SKM-1 (cell line): ENCODE measurements at regions not wholly inside any gene's neighbourhood (a gene's known extent, or its start where the extent isn't known, plus 50 kb on each side); places are given as distances from the start of the nearest gene placed in this dataset.

Experiments used
- DNase-seq: peaks from one replicate; lab custom pipeline; 2025; ENCODE audit not compliant: unreplicated experiment; lab: John Stamatoyannopoulos, UW

DNA sequence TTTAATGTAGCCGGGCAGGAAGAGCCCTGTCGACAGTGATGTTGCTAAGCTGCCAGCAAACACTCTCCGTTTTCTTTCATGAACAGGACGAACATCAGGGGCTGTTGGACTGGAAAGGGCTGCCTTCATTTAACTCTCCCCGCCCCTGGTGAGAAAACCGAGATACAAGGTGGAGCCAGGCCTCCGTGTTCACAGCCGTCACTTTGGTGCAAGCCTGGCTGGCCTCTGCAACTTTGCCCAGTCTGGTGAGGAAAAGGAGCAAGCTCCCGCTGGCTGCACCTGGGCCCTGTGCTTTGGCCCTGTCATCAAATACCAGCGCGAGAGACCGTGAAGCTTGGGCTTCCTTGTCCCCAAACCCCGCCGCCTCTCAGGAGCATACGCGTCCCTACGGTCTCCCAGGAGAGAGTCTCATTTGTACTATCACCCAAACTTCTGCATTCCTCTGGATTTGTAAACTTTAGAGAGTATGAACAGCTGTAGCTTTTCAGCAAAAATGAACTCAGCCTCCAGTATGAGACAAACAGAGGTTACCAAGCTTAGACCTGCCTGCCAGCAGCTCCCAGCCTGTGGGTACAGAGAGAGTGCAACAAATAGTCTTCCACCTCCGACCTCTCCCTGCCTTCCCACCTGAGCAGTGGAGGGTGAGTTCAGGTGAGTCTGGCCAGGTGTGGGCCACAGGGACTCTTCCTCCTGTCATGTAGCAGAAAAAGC, 445.3 kb upstream of the MGMT start:
- no peak for DNase-seq

DNA sequence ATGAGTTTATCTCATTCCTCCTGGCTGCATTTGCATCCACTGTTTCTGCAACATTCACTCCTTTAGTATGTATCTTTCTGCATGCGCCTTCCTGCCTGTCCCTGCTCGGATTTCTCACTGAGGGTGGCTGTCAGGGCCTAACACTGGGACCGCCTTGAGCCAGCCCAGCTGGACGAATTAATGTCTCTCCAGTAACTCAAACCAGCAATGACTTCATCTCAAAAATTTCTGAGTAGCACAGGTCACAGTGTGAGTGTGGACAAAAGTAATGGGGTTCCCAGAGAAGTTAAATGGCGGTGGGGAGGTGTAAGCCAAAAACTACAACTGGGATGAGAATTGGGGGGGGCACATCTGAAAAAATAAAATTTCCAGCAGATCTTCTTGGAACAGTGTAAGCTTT, 444.0 kb upstream of the MGMT start:
- no peak for DNase-seq

DNA sequence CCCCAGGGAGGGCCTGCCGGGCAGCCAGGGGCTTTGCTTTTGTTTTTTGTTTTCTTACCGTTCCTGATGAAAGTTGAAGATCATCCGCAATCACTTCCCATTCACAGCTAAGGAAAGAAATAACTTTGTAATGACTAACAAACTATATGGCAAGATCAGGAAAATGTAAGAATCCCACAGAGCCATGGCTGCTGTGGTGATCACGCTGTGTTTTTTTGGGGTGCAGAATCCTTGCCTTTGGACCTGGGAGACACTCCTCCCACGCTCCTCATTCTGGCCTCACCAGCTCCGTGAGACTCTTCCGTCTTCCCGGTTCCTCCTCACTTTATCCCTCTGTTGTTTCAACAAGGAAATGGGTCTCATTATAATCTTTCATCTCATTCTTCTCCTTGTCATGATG, 443.0 kb upstream of the MGMT start:
- DNase-seq = no peak

DNA sequence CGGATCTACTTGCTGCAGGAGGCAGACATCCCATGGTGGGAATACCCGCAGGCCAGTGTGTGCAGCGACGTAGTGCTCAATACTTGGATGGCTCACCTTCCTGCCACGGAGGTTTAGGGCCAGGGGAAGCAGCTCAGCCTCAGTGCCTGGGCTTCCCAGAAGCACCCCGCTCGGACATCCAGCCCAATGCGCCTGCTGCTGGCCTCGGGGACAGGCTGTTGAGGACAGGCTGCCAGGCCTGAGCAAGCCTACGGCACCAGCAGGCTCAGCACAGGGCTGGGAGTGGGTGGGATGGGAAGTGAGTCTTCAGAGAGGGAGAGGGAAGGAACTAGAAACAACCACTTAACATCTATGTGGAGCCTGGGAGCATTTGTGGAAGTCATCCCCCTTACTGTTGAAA, 441.3 kb upstream of the MGMT start:
- DNase-seq = no peak

DNA sequence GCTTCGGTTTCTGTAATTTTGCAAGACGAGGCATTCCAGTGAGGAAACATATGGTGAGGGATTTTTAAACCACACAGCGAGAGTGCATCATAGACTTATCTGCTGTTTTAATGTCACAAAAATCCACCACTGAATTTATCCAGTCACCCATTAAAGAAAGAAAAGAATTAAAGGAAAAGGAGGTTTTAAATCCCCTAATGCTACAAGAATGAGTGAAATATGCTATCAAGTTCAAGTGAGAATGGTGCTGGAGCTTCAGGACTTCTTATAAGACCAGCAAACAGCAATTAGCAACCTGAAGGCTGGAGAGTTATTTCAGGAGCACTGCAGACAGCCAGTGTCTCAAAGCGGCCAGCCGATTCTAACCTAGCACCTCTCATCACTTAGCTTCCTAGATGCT, 439.1 kb upstream of the MGMT start:
- no peak for DNase-seq

DNA sequence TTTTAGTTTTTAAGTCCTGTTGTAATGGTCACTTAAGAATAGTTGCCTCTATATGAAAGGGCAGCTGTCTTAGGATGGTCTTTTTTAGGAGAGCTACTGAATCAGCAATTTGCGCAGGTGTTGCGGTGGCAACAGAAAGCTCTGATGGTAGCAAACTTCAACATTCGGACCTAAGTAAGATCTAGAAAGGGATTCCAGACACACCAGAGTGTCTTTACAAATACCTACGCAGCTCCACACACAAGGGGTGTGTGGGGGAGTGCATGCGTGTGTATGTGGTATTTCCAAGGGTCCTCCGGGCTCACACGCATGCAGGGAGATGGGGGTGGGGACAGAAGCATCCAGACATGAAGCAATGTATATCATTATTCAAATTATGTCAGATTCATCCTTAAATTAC, 438.6 kb upstream of the MGMT start:
- no peak for DNase-seq

DNA sequence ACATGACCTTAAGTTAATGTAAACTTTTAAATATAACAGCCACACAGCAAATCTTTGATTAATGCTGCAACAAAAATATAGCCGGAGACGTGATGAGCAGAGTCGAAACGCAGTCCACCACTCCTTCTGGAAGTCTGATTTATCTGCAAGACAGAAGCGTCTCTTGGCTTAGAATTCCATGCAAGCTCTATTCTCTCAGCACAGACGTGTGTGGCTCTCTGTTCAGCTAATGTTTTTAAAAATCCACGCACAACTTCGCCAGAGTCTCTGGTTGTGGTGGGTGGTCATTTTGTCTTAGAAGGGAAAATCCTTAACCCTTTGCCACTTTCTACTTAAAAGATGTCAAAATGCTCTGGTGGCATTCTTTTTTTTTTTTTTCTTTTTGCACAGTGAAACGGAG, 438.0 kb upstream of the MGMT start:
- DNase-seq = no peak

DNA sequence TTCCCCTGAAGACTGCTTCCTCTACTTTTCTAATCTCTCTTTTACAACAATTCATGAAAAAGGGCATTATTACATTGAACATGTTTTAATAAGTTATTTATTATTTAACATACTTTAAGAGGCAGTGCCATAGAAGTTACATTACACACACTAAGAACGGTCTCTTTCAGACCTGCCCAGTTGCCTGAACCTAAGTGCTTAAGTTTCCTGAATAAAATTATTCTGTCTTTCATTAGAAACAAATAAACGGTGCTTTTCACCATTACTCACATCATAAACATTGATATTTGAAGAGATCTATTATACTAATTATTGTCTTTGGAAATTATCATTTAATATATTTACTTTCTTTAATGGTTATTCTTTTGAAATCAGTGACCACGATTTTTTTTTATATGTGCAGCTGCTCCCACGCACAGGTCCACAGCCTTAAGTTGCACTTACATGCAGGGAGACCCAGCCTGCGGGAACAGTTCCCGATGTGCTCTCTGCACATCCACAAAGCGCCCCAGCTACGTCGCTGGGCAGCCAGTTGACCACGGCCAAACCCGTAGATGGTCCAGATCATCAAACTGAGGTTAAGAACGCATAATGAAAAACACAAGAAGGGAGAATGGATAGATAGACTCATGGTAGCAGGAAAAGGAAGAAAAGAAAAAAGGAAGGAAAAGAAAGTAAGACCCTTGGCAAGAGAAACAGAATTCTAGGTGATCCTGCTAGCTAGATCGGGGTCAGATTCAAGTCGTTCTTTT, 437.0 kb upstream of the MGMT start:
- no peak for DNase-seq

DNA sequence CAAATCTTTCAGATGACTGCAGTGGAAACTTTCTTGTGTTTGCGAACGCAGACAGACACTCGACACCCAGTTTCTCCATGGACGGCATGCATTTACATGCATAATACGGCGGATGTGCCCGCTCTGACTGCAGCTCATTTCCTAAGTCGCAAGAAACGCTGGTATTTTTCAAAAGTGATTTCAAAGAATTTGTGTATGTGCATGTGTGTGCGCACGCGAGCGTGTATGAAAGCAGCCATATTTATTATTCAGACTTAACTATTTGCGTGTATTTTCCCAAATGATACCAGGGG, 436.5 kb upstream of the MGMT start:
- no peak for DNase-seq

DNA sequence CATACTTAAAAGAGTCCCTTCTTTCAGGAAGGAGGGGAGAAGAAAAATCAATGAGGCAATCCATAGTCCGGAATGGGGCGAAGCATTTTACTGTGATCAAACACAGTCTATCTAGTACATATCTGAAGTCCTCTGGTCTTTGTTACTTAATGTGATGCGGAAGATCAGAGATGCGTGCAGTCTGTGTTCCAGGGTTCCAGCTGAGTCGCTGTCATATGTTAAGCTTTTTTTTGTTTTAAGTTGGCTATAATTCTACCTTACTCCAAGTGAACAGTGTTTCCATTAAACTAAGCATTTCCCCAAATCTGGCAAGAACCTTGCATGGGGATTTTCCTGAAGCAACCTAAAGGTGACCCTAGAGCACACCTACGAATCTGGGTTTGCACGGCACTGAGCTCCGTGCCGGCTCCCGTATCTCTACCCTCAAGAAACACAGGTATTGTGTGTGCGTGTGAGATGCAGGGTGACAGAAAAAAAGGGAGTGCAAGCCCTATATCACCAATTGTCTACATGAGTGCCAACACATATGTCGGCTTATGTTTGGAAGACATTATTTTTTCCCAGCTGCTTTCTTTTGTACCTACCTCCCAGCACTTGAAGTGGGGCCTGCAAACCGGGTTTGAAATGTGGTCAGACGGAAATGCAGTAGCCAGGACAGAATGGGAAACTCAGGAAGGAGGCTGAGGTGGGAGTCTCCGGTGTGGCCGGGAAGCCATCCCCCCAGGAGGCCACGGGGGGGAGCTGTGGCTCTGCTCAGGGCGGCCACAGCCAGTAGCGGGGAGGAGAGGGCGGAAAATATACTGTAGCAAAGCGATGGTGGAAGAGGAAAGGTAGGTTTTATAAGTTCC, 435.8 kb upstream of the MGMT start:
- DNase-seq = peak; percentile 3

DNA sequence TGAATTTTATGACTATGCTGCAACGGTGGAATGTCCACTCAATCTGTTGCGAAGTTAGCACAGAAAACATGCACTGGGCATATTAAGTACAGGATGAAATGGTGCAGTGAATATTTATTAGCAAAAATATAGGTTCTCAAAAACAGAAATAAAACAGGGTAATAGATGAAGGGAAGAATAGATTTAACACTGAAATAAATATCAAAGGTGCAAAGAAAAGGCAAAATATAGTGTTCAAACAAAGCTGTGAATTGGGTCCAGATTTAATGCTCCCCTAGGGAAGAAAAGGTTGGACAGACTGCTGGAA, 435.2 kb upstream of the MGMT start:
- no peak for DNase-seq

DNA sequence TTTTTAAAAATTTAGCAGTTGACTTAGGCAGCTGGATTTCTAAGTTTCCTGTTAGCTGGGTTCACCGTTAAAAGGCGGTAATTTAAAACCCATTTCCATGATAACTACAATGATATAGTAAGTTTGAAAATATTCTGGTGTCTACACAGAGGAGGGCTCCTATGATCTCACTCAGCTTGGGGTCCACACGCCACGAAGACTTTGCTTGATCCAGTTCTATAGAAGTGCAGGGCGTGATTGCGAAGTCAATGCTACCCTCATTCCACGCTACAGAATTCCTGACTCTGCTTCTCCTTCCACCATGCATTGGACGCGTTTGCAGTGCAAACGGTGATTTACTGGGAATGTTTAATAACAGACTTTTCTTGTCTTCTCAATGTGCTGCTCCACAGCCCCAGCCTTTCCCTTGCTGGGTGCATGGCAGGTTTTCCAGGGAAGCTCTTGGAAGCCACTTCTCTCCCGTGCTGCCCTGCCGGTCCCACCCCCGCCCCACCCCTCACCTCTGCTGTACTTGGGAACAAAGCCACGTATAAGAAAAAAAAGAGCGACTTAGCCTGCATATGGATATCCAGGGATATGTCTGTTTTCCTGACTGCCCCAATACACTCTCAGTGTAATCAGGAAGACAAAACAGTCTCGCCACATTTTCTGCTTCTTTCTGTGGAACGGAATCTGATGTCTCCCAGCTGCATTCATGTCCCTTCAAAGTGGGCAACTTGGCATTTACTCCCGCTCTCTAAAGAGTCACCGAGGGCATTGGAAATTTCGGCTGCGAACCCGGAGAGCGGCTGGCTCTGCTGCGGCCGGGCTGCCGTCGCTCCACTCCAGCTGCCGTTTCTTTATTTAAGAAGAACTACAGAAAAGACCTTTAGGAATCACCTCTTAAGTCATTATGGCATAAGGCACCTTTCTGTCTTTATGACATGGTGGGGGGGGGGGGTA, 434.4 kb upstream of the MGMT start:
- DNase-seq = no peak

DNA sequence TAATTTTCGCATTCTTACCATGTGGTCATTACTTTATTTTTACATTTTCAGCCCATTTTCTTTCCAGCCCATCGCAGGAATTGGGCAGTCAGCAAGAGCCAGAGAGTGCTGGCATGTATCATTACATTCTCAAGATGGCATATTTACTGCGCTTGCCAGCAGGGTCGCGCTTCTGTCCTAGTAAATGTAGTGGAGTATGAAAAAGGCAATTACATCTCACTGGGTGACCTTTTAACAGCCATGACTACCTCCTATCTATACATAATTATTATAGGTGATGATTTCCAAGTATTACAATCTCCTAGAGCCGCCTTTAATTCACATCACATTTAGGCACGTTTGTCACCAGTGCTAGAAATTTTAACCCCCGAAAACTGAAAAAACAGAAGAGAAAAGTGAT, 433.7 kb upstream of the MGMT start:
- no peak for DNase-seq

DNA sequence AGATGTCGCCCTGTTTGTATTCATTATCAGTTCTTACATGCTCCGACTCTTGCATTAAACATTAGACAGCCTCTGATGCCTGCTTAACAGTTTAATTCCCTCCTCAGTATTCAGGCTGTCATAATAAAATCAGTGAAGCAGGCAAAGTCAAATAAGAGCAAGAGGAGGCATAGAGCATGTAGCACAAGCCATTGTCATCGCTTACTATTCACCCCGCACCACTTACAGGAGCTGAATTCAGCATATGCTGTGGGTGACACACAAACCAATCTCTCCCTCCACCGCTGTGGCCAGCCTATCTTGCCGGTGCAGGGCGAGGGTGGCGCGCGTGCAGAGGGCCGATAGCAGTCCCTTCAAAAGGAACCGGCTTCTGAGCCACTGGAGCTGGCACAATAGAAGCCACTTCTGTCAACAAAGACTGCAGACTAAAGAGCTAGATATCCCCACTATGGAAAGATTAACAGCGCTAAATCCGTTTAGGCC, 433.2 kb upstream of the MGMT start:
- no peak for DNase-seq

DNA sequence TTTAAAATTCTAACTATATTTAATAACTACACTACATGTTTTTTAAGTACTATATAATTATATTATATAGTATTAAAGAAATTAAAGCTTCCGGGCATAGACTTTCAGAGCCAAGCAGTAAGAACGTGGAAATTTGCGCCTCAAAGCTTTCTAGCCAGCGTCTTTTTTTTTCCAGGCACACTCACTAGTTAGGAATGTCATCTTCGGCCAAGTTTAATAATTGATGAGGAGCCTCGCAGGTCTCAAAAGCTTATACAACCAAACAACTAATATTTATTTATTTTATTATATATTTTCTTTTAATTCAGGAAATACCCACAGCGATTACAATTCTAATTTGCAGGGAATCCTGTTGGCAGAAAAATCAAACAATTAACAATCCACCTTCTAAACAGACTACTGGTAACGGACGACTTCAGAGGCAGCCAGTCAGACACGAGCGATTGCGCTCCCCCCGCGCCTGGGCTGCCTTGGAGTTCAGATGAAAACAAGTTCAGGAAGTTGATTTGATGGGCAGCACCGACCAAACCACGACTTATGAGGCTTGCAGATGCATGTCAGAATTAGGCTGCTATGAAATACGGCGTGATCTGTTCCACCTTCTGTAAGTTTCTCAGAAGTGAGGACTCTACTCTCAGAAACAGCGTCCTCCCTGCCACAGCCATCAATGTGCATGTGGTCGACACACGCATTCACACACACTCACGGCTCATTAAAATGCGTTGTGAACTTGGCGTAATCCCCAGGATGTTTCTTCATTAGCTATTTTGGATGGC, 431.8 kb upstream of the MGMT start:
- DNase-seq = no peak

DNA sequence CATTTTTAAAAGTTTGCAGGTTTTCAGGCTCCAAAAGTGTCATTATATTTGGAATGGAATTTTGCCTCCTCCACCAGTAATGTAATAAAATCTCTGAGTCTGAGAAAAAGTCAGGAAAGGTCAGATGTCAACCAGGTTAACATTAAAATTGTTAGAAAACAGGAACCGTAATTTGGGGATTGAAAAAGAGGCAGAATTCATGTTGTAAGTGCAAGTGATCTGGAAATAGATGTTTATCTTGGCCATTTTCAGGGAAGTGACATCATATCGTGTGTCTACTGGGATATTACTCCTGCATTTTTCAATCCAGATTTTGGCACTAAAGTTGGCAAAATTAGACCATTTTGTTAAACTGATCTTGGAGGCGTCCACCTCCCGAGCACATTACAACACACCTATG, 428.5 kb upstream of the MGMT start:
- no peak for DNase-seq

DNA sequence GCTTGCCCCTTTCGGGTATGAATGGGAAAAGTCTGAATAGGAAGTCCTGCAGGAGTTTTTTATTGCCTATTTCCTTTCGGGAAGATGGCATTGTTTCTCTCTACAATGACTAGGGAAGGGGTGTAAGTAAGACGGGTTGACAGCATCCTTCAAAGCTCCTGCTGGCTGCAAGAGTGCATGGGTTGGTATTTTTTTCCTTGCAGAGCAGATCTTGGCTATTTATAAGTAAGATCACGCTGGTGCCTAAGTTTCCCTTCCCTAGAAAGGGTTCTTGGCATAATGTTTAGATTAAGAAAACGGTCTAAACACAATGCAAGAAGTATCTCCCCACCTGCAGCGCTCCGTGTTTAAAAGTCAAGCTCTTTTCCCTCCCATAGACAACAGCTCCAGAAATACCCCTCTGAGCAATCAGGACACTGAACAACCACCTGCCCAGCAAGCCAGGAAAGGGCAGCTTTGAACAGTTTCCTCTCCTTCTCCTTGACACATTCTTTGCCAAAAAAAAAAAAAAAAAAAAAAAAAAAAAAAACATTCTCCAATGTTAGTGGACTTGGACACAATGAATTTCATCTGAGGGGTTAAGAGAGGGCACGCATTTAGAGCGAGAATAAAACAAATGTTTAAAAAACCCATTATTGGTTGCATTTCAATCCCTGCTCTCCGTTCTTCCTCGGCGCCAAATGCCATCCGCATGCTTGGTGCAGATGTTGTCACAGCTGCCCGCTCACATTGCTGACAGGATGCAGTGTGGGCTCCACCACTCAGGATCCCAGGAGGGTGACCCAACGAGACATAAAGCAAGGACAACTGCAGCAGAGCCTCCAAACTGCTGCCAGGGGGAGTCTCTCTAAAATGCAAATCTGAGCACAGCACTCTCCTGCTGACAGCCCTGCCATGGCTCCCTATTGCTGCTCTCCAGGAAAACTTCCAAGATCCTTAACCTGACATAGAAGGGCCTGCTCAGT, 427.4 kb upstream of the MGMT start:
- DNase-seq = no peak

DNA sequence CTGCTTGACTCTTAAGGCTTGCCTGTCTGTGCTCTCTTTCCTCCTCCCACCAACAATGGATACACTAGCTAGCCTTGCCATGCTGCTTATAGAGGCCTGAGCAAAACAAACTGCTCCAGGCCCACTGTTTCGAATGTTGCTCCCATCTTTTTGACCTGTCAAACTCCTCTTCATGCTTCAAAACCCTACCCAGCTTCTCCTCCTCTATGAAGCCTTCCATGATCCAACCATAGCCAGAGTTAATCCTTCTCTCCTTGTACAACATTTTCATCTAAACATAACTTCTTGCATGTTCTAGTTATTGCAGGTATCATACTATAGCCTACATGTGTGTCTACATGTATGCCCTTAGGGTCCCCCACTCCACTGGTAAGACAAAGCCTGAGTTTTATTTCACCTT, 426.7 kb upstream of the MGMT start:
- no peak for DNase-seq

DNA sequence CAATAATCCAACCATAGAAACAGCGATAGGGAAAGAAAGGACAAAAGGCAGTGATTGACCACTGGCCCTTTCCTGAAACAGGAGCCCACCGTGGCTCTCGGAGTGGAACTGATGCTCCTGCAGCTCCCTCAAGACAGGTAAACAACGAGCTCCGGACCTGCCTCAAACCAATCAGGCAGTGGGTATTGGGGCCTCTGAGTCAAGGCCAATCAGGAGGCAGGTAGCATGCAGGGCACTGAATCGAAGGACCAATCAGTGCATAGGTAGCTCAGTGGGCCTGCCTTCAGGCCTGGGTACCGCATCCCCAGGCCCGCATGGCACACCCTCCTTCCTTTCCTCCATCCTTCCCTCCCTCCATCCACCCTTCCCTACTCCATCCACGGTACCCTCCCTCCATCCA, 425.1 kb upstream of the MGMT start:
- no peak for DNase-seq
